H9 (cell line): ENCODE measurements at regions not wholly inside any gene's neighbourhood (a gene's known extent, or its start where the extent isn't known, plus 50 kb on each side); places are given as distances from the start of the nearest gene placed in this dataset.

Experiments
- DNase-seq: peaks from one replicate; pipeline ENCODE4 v3.0.0-alpha.2; 2017
- H2AFZ ChIP-seq: one replicate; pipeline ENCODE4 v1.6.1; 2013; ENCODE audit warnings: mild to moderate bottlenecking, low read length, control low read depth, moderate library complexity
- H2AK5ac ChIP-seq: 2 replicates; pipeline ENCODE4 v1.6.1; 2013; ENCODE audit warnings: low read length, control low read depth, mixed read lengths; ENCODE audit not compliant: insufficient read length
- H2BK120ac ChIP-seq: one replicate; pipeline ENCODE4 v1.6.1; 2013; ENCODE audit warnings: low read depth, mild to moderate bottlenecking, low read length, control low read depth, inconsistent platforms; ENCODE audit not compliant: poor library complexity, severe bottlenecking
- H2BK12ac ChIP-seq: 2 replicates; pipeline ENCODE4 v1.6.1; 2013; ENCODE audit warnings: low read length, control low read depth, mixed read lengths, low read depth; ENCODE audit not compliant: insufficient read length
- H2BK15ac ChIP-seq: 2 replicates; pipeline ENCODE4 v1.6.1; 2013; ENCODE audit warnings: low read depth, low read length, control low read depth
- H2BK20ac ChIP-seq: one replicate; pipeline ENCODE4 v1.6.1; 2013; ENCODE audit warnings: low read depth, mild to moderate bottlenecking, low read length, control low read depth, inconsistent platforms; ENCODE audit not compliant: poor library complexity, severe bottlenecking
- H2BK5ac ChIP-seq: 2 replicates; pipeline ENCODE4 v1.6.1; 2013; ENCODE audit warnings: low read length, control low read depth, mixed read lengths; ENCODE audit not compliant: insufficient read length
- H3K14ac ChIP-seq: 2 replicates; pipeline ENCODE4 v1.6.1; 2013; ENCODE audit warnings: low read length, control low read depth; ENCODE audit not compliant: insufficient read depth
- H3K18ac ChIP-seq: 2 replicates; pipeline ENCODE4 v1.6.1; 2013; ENCODE audit warnings: low read depth, mild to moderate bottlenecking, mixed read lengths, low read length, control low read depth; ENCODE audit not compliant: insufficient read length
- H3K23ac ChIP-seq: 2 replicates; pipeline ENCODE4 v1.6.1; 2013; ENCODE audit warnings: low read length, control low read depth, mixed read lengths, low read depth; ENCODE audit not compliant: insufficient read length
- H3K23me2 ChIP-seq: 2 replicates; pipeline ENCODE4 v1.6.1; 2013; ENCODE audit warnings: low read depth, mild to moderate bottlenecking, mixed read lengths, low read length, control low read depth; ENCODE audit not compliant: insufficient read length, poor library complexity, severe bottlenecking
- H3K27ac ChIP-seq: 2 replicates; pipeline ENCODE4 v1.5.1; 2013; ENCODE audit warnings: low read length, control low read depth, mixed read lengths, low read depth; ENCODE audit not compliant: insufficient read length
- H3K27me3 ChIP-seq: 2 replicates; pipeline ENCODE4 v1.6.1; 2013; ENCODE audit warnings: low read length, control low read depth, inconsistent platforms; ENCODE audit not compliant: insufficient read depth
- H3K4ac ChIP-seq: 2 replicates; pipeline ENCODE4 v1.6.1; 2013; ENCODE audit warnings: low read depth, mild to moderate bottlenecking, control low read depth, inconsistent platforms, low read length, moderate library complexity
- H3K4me1 ChIP-seq: 2 replicates; pipeline ENCODE4 v1.6.1; 2013; ENCODE audit warnings: low read length, control low read depth, inconsistent platforms; ENCODE audit not compliant: insufficient read depth
- H3K4me2 ChIP-seq: 2 replicates; pipeline ENCODE4 v1.6.1; 2013; ENCODE audit warnings: low read length, control low read depth, mixed read lengths; ENCODE audit not compliant: insufficient read length, insufficient read depth
- H3K56ac ChIP-seq: 2 replicates; pipeline ENCODE4 v1.6.1; 2013; ENCODE audit warnings: low read depth, mild to moderate bottlenecking, mixed read lengths, low read length, control low read depth; ENCODE audit not compliant: insufficient read length
- H3K79me1 ChIP-seq: 2 replicates; pipeline ENCODE4 v1.6.1; 2013; ENCODE audit warnings: low read depth, mild to moderate bottlenecking, moderate library complexity, low read length, control low read depth, inconsistent platforms; ENCODE audit not compliant: insufficient read depth, poor library complexity, severe bottlenecking
- H3K79me2 ChIP-seq: 2 replicates; pipeline ENCODE4 v1.6.1; 2013; ENCODE audit warnings: low read length, control low read depth, inconsistent platforms; ENCODE audit not compliant: insufficient read depth
- H3K9ac ChIP-seq: 2 replicates; pipeline ENCODE4 v1.6.1; 2013; ENCODE audit warnings: low read length, control low read depth, mixed read lengths; ENCODE audit not compliant: insufficient read length; ENCODE audit errors: extremely low read depth
- H3K9me3 ChIP-seq: one replicate; pipeline ENCODE4 v1.6.1; 2013; ENCODE audit warnings: low read depth, low read length, inconsistent platforms; ENCODE audit not compliant: control insufficient read depth
- H3T11ph ChIP-seq: one replicate; pipeline ENCODE4 v1.6.1; 2013; ENCODE audit warnings: mild to moderate bottlenecking, low read length, control low read depth, inconsistent platforms
- H4K20me1 ChIP-seq: one replicate; pipeline ENCODE4 v1.6.1; 2013; ENCODE audit not compliant: control insufficient read depth, insufficient read length, insufficient read depth
- H4K5ac ChIP-seq: 2 replicates; pipeline ENCODE4 v1.6.1; 2013; ENCODE audit warnings: low read depth, mild to moderate bottlenecking, mixed read lengths, low read length, control low read depth; ENCODE audit not compliant: insufficient read length
- H4K8ac ChIP-seq: replicated peaks from 2 replicates; pipeline ENCODE4 v1.6.1; 2013; ENCODE audit warnings: low read length, control low read depth, mixed read lengths, low read depth; ENCODE audit not compliant: insufficient read length
- H4K91ac ChIP-seq: 2 replicates; pipeline ENCODE4 v1.6.1; 2013; ENCODE audit warnings: low read depth, mild to moderate bottlenecking, moderate library complexity, mixed read lengths, low read length, control low read depth; ENCODE audit not compliant: insufficient read length
- H3K27ac Mint-ChIP-seq, 3 experiments: 2 replicates in 2 of 3; 3 replicates in 1 of 3; pipeline ENCODE4 v1.8.0; 2020 to 2021; ENCODE audit warnings: mixed read lengths in 3 of 3, mild to moderate bottlenecking in 1 of 3, moderate library complexity in 1 of 3
- H3K27me3 Mint-ChIP-seq: 2 replicates; pipeline ENCODE4 v1.8.0; 2021; ENCODE audit warnings: low read depth, mild to moderate bottlenecking, moderate library complexity, mixed read lengths
- H3K36me3 Mint-ChIP-seq, 3 experiments: 2 replicates in 2 of 3; 3 replicates in 1 of 3; pipeline ENCODE4 v1.8.0; 2020 to 2021; ENCODE audit warnings: low read depth in 3 of 3, mixed read lengths in 3 of 3; ENCODE audit not compliant: insufficient read depth in 1 of 3
- H3K4me1 Mint-ChIP-seq, 2 experiments: 2 replicates each; pipeline ENCODE4 v1.8.0; 2020; ENCODE audit warnings: mixed read lengths in 2 of 2
- H3K4me3 Mint-ChIP-seq, 2 experiments: 2 replicates in 1 of 2; 3 replicates in 1 of 2; pipeline ENCODE4 v1.8.0; 2020 to 2021; ENCODE audit warnings: mild to moderate bottlenecking in 2 of 2, mixed read lengths in 2 of 2, moderate library complexity in 1 of 2
- H3K9me3 Mint-ChIP-seq, 2 experiments: 2 replicates in 1 of 2; 3 replicates in 1 of 2; pipeline ENCODE4 v1.8.0; 2020; ENCODE audit warnings: mild to moderate bottlenecking in 2 of 2, mixed read lengths in 2 of 2, moderate library complexity in 1 of 2
- WGBS: extraction: QIAGEN DNeasy Blood & Tissue Kit; methylation state at CpG from one replicate; pipeline ENCODE4 v1.1.7; 2013; ENCODE audit warnings: missing lambda C conversion rate, low lambda C conversion rate, mixed read lengths; ENCODE audit not compliant: insufficient read length; ENCODE audit errors: extremely low coverage; 5-methylcytosine and 5-hydroxymethylcytosine counted together
- TF ChIP-seq, protein P1 (sequence below): fragments of 200-600 bp; sonication (generic); conservative IDR thresholded peaks from 3 replicates; pipeline ENCODE4 v1.8.0; 2021; ENCODE audit warnings: antibody characterized with exemption, mild to moderate bottlenecking

DNA sequence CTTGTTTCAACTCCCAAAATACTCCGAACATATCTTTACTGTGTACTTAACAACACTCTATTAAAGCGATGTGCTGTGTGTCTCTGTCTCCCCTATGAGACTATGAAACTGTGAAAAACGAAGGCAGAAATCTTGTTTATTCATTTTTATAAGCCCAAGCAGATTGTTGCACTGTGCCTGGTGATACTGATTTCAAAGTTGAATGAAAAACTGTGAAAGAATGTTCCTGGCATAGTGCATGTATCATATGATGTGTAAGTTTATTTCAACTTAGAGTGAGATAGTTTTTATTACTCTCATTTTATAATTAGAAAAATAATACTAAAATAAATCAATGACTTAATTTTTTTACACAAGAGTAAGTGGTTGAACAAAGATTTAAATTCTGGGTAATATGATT lies 471.9 kb upstream of the PCDH15 start:
- no peak overlapping the region for H3K18ac ChIP-seq
- H2BK5ac ChIP-seq, result no peak overlapping the region
- H4K91ac ChIP-seq, result no peak overlapping the region
- H3K27me3 ChIP-seq, result no peaks in the 10 kb centered on the region
- H4K5ac ChIP-seq, result no peak overlapping the region
- no peaks in the 10 kb centered on the region for H3K9me3 Mint-ChIP-seq
- H3K23me2 ChIP-seq, result no peaks in the 10 kb centered on the region
- H3K56ac ChIP-seq, result no peak overlapping the region
- H2BK120ac ChIP-seq, result no peak overlapping the region
- no peak overlapping the region for H4K8ac ChIP-seq
- H3K79me1 ChIP-seq, result no peaks in the 10 kb centered on the region
- H3K9me3 ChIP-seq, result no peaks in the 10 kb centered on the region
- H2AK5ac ChIP-seq, result no peak overlapping the region
- no peak overlapping the region for H3K23ac ChIP-seq
- no peak overlapping the region for H2BK15ac ChIP-seq
- H3K4me1 Mint-ChIP-seq, result no peaks in the 10 kb centered on the region
- no peak overlapping the region for H3K4me3 Mint-ChIP-seq
- H3K27me3 Mint-ChIP-seq, result no peaks in the 10 kb centered on the region
- no peaks in the 10 kb centered on the region for H3K79me2 ChIP-seq
- H3K4ac ChIP-seq, result no peak overlapping the region
- TF ChIP-seq, protein P1, sequence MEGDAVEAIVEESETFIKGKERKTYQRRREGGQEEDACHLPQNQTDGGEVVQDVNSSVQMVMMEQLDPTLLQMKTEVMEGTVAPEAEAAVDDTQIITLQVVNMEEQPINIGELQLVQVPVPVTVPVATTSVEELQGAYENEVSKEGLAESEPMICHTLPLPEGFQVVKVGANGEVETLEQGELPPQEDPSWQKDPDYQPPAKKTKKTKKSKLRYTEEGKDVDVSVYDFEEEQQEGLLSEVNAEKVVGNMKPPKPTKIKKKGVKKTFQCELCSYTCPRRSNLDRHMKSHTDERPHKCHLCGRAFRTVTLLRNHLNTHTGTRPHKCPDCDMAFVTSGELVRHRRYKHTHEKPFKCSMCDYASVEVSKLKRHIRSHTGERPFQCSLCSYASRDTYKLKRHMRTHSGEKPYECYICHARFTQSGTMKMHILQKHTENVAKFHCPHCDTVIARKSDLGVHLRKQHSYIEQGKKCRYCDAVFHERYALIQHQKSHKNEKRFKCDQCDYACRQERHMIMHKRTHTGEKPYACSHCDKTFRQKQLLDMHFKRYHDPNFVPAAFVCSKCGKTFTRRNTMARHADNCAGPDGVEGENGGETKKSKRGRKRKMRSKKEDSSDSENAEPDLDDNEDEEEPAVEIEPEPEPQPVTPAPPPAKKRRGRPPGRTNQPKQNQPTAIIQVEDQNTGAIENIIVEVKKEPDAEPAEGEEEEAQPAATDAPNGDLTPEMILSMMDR, result no peak
- H3T11ph ChIP-seq, result no peak overlapping the region
- H3K27ac ChIP-seq, result no peak overlapping the region
- WGBS, result no CpG with 5 or more reads among the region's 3 CpGs
- no peak overlapping the region for H3K4me2 ChIP-seq
- no peak overlapping the region for H2BK12ac ChIP-seq
- no peak overlapping the region for H3K27ac Mint-ChIP-seq
- H2AFZ ChIP-seq, result no peak overlapping the region
- H3K36me3 Mint-ChIP-seq, result no peaks in the 10 kb centered on the region
- DNase-seq, result no peak
- H3K14ac ChIP-seq, result no peak overlapping the region
- H2BK20ac ChIP-seq, result no peak overlapping the region
- no peaks in the 10 kb centered on the region for H4K20me1 ChIP-seq
- H3K9ac ChIP-seq, result no peak overlapping the region
- H3K4me1 ChIP-seq, result no peaks in the 10 kb centered on the region
